Brain pericyte (primary cell): ENCODE measurements at regions not wholly inside any gene's neighbourhood (a gene's known extent, or its start where the extent isn't known, plus 50 kb on each side); places are given as distances from the start of the nearest gene placed in this dataset.

Experiments
- DNase-seq: peaks from one replicate; pipeline ENCODE4 v3.0.0-alpha.2; 2012; ENCODE audit warnings: low read depth, low spot score

DNA sequence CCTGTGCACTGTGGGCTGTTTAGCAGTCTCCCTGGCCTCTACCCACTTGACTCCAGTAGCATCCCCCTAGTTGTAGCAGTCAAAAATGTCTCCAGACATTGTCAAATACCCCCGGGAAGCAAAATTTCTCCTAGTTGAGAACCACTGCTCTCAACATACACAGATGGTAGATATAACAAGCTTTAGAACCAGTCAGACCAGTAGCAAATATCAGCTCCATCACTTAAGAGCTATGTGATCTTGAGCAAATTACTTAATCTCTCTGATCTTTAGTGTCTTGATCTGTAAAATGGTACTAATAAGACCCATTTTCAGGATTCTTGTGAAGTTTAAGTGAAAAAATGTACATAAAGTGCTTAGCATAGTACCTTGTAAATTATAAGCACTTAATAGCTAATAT, 96.2 kb downstream of the DUSP6 start:
- DNase-seq, result no peak

- no peak for DNase-seq
Observed at GRCh38 chr12:89253488-89253887, 98.8 kb downstream of the DUSP6 start.

DNA sequence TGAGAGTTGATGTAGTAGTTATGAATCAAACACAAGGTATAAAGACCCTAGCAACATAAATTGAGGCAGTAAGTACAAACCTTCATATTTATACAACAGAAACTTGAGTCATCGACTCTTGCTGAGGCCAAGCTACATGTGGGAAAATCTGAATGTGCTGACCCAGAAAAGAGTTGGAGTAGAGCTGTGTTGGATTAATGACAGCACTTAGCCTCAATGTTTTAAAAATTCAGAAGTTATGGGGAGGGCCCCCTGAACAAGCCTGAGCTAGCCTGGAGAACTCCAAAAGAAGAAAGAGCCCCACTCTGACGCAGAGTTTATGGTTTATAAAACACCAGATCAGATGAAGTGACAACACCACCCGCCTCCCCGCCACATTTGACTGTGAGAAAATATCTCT, 100.0 kb downstream of the DUSP6 start:
- no peak for DNase-seq

- DNase-seq, result no peak
Observed at GRCh38 chr12:89251342-89252271, 100.7 kb downstream of the DUSP6 start.

DNA sequence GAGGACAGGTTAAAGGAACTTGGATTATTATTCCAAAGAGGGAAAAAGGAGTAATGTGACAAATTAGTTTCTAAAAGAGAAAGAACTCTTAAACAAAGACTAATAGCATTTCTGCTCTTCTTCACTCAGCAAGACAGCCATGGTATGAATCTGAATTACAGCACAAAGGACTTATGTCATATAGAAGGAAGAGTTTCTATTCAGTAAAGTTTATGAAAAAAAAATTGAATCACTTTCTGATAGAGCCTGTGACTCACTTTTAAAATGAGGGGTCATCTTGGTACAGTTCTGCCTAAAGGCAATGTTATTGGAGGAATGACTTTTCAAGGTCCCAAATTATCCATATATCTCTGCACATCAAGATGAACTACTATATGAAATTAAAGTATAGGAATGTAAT, 101.7 kb downstream of the DUSP6 start:
- DNase-seq, result no peak

DNA sequence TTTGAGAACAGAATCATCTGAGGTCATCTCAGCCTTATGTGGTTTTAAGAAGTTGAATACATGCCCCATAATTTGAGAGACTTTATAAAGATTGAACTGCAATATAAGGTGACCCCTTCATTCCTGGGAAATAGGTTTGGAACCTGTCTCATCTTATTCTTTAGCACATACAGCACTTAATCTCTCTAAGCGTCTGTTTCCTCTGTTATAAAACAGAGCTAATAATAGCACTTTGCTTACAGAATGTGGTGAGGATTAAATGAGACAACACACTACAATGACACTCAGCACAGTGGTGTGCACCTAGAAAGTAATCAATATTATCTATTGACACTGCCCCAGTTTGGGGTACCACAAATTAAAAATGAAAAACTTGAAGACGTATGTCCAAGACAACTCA, 102.1 kb downstream of the DUSP6 start:
- DNase-seq, result no peak

DNA sequence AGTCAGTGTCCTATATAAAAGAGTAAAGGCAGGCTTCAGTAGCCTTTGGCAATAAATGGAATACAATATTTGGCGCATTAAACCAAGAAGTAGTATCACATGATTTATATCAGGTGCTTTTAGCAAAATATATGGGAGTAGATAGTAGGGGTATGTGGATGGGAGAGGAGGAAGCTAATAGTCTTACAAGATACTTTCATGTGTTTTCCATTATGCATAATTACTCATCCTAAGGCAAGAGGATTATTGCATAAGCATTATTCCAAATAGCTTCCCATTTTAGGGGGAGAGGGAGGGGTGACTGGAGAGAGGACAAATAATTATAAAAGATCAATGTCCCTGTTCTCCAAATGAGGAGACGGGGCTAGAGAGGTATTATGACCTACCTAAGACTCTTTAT, 104.3 kb downstream of the DUSP6 start:
- no peak for DNase-seq

- DNase-seq, result no peak
Observed at GRCh38 chr12:89247541-89247942, 104.8 kb downstream of the DUSP6 start.

- no peak for DNase-seq
Observed at GRCh38 chr12:89245090-89245489, 107.2 kb downstream of the DUSP6 start.

DNA sequence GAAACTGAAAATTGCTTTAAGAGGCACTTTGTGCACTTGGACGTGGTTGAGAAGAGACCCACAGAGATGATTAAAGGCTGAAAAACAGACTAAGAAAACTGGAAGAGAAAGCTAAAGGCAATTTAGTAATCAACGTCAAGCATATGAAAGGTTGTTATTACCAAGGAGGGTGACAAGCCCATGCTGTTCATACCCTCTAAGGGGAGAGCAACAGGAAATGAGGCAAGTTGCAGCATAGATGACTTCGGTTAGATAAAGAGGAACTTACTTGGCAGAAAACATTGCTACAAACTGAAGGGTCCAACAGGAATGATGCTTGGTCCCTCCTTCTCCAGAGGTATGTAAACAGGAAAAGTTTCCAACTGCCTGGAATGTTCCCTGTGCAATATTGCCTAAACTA, 107.8 kb downstream of the DUSP6 start:
- DNase-seq, result no peak

- DNase-seq, result no peak
Observed at GRCh38 chr12:89243771-89244170, 108.5 kb downstream of the DUSP6 start.

- DNase-seq, result no peak
Observed at GRCh38 chr12:89239534-89239933, 112.8 kb downstream of the DUSP6 start.

DNA sequence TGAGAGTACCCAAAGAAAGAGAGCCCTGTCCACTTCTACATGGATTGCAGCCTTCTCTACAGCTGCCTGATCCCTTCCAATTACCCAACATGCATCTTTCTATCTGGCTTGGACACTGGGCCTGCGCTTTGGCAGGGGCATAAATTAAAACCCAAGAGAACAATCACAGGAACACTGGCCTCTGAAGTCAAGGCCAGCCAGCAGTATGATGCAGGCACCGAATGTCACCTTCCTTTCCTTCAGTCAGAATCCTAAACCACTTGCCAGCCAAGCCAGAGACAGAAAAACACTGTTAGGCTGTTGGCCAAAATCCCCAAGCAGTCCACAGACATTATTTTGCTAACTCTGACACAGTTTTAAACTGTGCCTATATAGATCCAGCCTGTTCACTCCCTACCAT, 113.7 kb downstream of the DUSP6 start:
- no peak for DNase-seq

DNA sequence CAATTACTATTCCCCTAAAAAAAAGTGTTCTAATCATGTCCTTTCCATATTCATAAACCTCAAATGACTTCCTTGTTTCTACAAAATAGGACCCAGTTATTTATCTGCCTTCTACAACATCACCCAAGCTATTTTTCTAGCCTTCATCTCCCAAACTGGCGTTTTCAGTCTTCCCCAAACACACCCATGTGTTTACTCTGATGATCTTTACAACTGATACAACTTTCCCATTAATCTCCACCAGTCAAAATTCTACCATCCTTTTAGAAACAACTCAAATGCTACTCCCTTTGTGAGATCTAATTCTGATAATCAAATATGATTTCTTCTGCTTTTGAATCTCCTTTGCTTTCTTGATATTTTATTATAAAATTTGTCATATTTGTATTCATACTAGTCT, 114.5 kb downstream of the DUSP6 start:
- DNase-seq, result no peak

DNA sequence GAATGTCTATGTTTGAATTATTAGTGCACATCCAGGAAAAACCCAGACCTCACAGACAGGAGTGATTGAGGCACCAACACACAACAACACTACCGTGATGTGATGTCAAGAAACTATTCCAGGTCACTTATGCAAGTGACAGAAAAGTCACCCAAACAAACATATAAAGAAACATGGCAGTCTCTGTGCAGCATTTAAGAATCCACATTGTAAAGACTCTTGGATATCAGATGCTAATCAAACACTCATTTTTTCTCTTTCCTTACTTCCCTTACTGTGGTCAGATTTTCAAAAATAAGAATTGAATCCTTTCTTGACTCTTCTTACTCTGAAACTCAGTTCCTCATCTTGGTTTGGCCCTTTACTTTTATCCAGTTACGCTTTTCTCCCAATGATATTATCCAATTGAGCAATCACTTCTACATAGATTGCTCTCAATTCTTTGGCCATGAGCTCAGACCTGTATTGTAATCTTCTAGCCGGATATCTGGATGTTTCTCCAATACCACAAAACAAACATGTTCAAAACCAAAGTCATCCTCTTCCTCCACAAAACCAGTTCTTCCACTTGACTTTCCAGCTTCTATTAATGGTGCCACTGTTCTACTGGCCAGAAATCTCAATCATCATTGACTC, 115.4 kb downstream of the DUSP6 start:
- no peak for DNase-seq

- DNase-seq, result no peak
Observed at GRCh38 chr12:89236237-89236636, 116.1 kb downstream of the DUSP6 start.

GRCh38 chr12:89235189-89235993, 116.9 kb downstream of the DUSP6 start:
- no peak for DNase-seq

- DNase-seq, result no peak
Observed at GRCh38 chr12:89234324-89235114, 117.8 kb downstream of the DUSP6 start.

DNA sequence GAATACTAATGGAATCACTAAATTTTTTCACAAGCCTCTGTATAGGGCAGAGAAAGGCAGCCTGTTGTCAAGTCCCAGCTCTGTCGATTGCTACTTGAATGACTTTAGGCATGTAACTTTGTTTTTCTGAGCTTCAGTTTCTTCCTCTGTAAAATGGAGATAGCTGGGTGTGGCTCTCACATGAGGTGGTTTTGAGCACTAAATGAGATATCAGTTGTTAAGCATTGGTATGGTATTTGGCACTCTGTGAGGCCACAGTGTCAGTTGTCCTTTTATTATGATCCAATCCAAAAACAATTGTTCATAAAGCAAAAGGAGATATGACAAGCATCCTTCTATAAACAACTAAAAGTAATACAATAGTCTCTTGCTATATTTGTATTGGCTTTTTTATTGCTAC, 120.6 kb downstream of the DUSP6 start:
- no peak for DNase-seq

DNA sequence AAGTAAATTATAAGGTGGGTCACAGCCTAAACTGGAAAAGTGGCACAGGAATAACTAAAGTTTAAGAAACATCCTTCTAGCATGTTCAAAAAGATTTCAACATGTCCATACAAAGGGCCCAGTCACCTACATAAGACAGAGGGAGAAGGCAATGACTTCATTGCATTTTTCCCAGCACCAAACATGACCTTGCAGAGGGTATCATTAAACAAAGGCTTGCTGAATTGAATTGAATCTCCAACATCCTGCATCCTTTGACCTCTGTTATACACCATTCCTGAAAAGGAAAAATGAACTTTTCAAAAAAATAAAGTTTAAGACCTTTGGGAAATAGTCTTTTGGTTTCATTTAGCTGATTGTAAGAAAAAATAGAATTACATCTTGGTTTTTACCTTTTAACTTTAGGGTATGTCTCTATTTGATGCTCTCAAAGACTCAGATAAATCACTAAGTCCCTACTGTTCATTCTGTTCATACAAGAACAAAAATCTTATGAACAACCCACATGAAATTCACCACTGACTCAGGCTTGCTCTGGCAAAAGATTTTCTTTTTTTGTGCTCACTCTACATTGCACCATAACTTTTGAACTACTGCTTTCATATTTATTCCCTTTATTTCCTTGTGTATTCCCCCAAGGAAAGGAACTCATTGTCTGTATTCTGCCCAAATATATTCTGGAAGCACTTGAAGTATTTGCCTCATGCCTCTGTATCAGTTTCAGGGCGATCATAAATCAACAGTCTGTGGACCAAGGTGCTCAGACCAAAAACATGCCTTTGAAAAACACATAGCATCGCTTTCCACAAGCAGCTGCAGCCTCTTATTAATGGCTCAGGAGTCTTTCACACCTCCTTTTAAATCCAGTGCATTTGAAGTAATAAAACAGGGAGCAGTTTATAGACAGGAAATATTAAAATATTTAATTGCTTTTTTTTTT, 121.7 kb downstream of the DUSP6 start:
- no peak for DNase-seq
